Fibroblast of peridontal ligament (primary cell): ENCODE measurements at regions not wholly inside any gene's neighbourhood (a gene's known extent, or its start where the extent isn't known, plus 50 kb on each side); places are given as distances from the start of the nearest gene placed in this dataset.

Experiments
- DNase-seq: peaks from one replicate; pipeline ENCODE4 v3.0.0-alpha.2; 2010; ENCODE audit errors: extremely low read depth

GRCh38 chr2:101556033-101556459, 81.1 kb upstream of the RFX8 start:
- no peak for DNase-seq

GRCh38 chr2:101551336-101551888, 76.5 kb upstream of the RFX8 start:
- DNase-seq = no peak

- DNase-seq = no peak
Observed at GRCh38 chr2:101550555-101550954, 75.6 kb upstream of the RFX8 start.

GRCh38 chr2:101549371-101549770, 74.5 kb upstream of the RFX8 start:
- no peak for DNase-seq

GRCh38 chr2:101546376-101547058, 71.6 kb upstream of the RFX8 start:
- peak; percentile 48 for DNase-seq

GRCh38 chr2:101545950-101546349, 71.0 kb upstream of the RFX8 start:
- no peak for DNase-seq

- DNase-seq = peak; percentile 98
Observed at GRCh38 chr2:101540518-101540917, 65.6 kb upstream of the RFX8 start.

- DNase-seq = no peak
Observed at GRCh38 chr2:101538076-101538475, 63.2 kb upstream of the RFX8 start.

- peak; percentile 31 for DNase-seq
Observed at GRCh38 chr2:101534149-101534611, 59.3 kb upstream of the RFX8 start.

- DNase-seq = peak; percentile 57
Observed at GRCh38 chr2:101533561-101534148, 58.7 kb upstream of the RFX8 start.

- no peak for DNase-seq
Observed at GRCh38 chr2:101528501-101528900, 53.6 kb upstream of the RFX8 start.

GRCh38 chr2:101524806-101525430, 50.0 kb upstream of the RFX8 start:
- DNase-seq = peak; percentile 62
